Progenitor cell of endocrine pancreas (in vitro differentiated cells): ENCODE measurements at regions not wholly inside any gene's neighbourhood (a gene's known extent, or its start where the extent isn't known, plus 50 kb on each side); places are given as distances from the start of the nearest gene placed in this dataset.

Experiments used
- DNase-seq: peaks from one replicate; pipeline ENCODE4 v3.0.0; 2021; ENCODE audit warnings: low spot score; ENCODE audit not compliant: unreplicated experiment
- H3K27ac Mint-ChIP-seq: 2 replicates; pipeline ENCODE4 v1.8.0; 2021; ENCODE audit warnings: mild to moderate bottlenecking, moderate library complexity, mixed read lengths
- H3K27me3 Mint-ChIP-seq: 2 replicates; pipeline ENCODE4 v1.8.0; 2021; ENCODE audit warnings: mixed read lengths
- H3K36me3 Mint-ChIP-seq: 2 replicates; pipeline ENCODE4 v1.8.0; 2022; ENCODE audit warnings: mixed read lengths; ENCODE audit not compliant: insufficient read depth
- H3K4me1 Mint-ChIP-seq: 2 replicates; pipeline ENCODE4 v1.8.0; 2021; ENCODE audit warnings: low read depth, mixed read lengths
- H3K4me3 Mint-ChIP-seq: 2 replicates; pipeline ENCODE4 v1.8.0; 2021; ENCODE audit warnings: low read depth, mild to moderate bottlenecking, moderate library complexity, mixed read lengths
- H3K9me3 Mint-ChIP-seq: 2 replicates; pipeline ENCODE4 v1.8.0; 2021; ENCODE audit warnings: low read depth, mixed read lengths
- TF ChIP-seq, protein P1 (sequence below): fragments of 200-600 bp; sonication (generic); IDR thresholded peaks from one replicate; pipeline ENCODE4 v1.5.0; 2021; ENCODE audit warnings: antibody characterized with exemption, mild to moderate bottlenecking; ENCODE audit not compliant: unreplicated experiment

GRCh38 chr1:68906431-68906830, 409.5 kb upstream of the DEPDC1 start:
- H3K4me3 Mint-ChIP-seq, result no peak overlapping the region
- no peak overlapping the region for H3K27ac Mint-ChIP-seq
- no peak for DNase-seq
- TF ChIP-seq, protein P1, sequence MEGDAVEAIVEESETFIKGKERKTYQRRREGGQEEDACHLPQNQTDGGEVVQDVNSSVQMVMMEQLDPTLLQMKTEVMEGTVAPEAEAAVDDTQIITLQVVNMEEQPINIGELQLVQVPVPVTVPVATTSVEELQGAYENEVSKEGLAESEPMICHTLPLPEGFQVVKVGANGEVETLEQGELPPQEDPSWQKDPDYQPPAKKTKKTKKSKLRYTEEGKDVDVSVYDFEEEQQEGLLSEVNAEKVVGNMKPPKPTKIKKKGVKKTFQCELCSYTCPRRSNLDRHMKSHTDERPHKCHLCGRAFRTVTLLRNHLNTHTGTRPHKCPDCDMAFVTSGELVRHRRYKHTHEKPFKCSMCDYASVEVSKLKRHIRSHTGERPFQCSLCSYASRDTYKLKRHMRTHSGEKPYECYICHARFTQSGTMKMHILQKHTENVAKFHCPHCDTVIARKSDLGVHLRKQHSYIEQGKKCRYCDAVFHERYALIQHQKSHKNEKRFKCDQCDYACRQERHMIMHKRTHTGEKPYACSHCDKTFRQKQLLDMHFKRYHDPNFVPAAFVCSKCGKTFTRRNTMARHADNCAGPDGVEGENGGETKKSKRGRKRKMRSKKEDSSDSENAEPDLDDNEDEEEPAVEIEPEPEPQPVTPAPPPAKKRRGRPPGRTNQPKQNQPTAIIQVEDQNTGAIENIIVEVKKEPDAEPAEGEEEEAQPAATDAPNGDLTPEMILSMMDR, result no peak
- no peaks in the 10 kb centered on the region for H3K4me1 Mint-ChIP-seq
- H3K36me3 Mint-ChIP-seq, result no peaks in the 10 kb centered on the region
- no peaks in the 10 kb centered on the region for H3K27me3 Mint-ChIP-seq
- peaks cover 16% of the 10 kb centered on the region for H3K9me3 Mint-ChIP-seq

DNA sequence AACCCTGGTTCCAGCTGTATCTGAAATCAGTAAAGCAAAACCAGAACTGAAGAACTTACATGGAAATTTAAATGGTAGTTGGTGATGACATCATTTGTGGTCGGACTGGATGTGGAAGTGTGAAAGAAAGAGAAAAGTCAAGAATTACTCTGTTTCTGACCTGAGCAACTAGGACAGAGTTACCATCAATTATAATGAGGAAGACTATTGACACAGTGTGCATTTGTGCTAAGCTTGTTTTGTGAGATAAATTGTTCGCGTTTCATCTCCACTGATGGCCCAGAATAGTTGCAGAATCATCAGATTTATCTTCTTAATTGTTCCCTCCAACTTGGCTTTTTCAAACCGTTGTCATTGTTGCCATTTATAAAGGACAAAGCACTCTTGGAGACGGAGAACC, 410.6 kb upstream of the DEPDC1 start:
- Mint-ChIP-seq H3K27me3 (no peaks in the 10 kb centered on the region), H3K4me3 (no peak overlapping the region)
- TF ChIP-seq, protein P1, result no peak

GRCh38 chr1:68908316-68908715, 411.4 kb upstream of the DEPDC1 start:
- TF ChIP-seq, protein P1, result no peak
- no peaks in the 10 kb centered on the region for H3K27me3 Mint-ChIP-seq
- DNase-seq, result no peak
- H3K9me3 Mint-ChIP-seq, result peaks cover 23% of the 10 kb centered on the region
- no peak overlapping the region for H3K4me3 Mint-ChIP-seq
- H3K36me3 Mint-ChIP-seq, result peaks cover 3% of the 10 kb centered on the region
- H3K27ac Mint-ChIP-seq, result no peak overlapping the region
- peaks cover 4% of the 10 kb centered on the region for H3K4me1 Mint-ChIP-seq

More for the DNA sequence above, 410.6 kb upstream of the DEPDC1 start:
- no peak for DNase-seq
- H3K4me1 Mint-ChIP-seq, result no peaks in the 10 kb centered on the region
- H3K36me3 Mint-ChIP-seq, result peaks cover 1% of the 10 kb centered on the region
- peak overlapping the region; percentile 5 for H3K27ac Mint-ChIP-seq
- peaks cover 17% of the 10 kb centered on the region for H3K9me3 Mint-ChIP-seq

- Mint-ChIP-seq H3K4me1 (peaks cover 13% of the 10 kb centered on the region), H3K27ac (no peak overlapping the region), H3K4me3 (no peak overlapping the region), H3K36me3 (peaks cover 3% of the 10 kb centered on the region), H3K9me3 (peaks cover 17% of the 10 kb centered on the region), H3K27me3 (no peaks in the 10 kb centered on the region)
- DNase-seq, result no peak
- TF ChIP-seq, protein P1, result no peak
Measured at GRCh38 chr1:68916221-68916902, 419.5 kb upstream of the DEPDC1 start.

- Mint-ChIP-seq H3K4me3 (no peak overlapping the region), H3K27me3 (no peaks in the 10 kb centered on the region), H3K4me1 (peaks cover 13% of the 10 kb centered on the region), H3K9me3 (peaks cover 14% of the 10 kb centered on the region), H3K36me3 (peaks cover 2% of the 10 kb centered on the region), H3K27ac (no peak overlapping the region)
- DNase-seq, result no peak
- TF ChIP-seq, protein P1, result no peak
Measured at GRCh38 chr1:68917456-68917855, 420.6 kb upstream of the DEPDC1 start.
